GM19452 (cell line): ENCODE measurements at regions not wholly inside any gene's neighbourhood (a gene's known extent, or its start where the extent isn't known, plus 50 kb on each side); places are given as distances from the start of the nearest gene placed in this dataset.
"Not testable (repeated sequence)": the region's sequence is repeated elsewhere in the genome, so short reads cannot be mapped to it uniquely, and the experiment has no call there.

Source experiments
- ATAC-seq: cut with Tn5 transposase; IDR thresholded peaks from one replicate; pipeline ENCODE4 v1.9.1; 2021; ENCODE audit not compliant: unreplicated experiment

GRCh38 chr19:29060813-29061364 is 152.1 kb downstream of the UQCRFS1 start:
- no peak for ATAC-seq

GRCh38 chr19:29056535-29056934 is 156.4 kb downstream of the UQCRFS1 start:
- no peak for ATAC-seq

GRCh38 chr19:29054886-29055675 is 157.9 kb downstream of the UQCRFS1 start:
- ATAC-seq, result no peak

GRCh38 chr19:29048873-29049272 is 164.1 kb downstream of the UQCRFS1 start:
- no peak for ATAC-seq

- no peak for ATAC-seq
Measured at GRCh38 chr19:29045679-29046254, 167.2 kb downstream of the UQCRFS1 start.

GRCh38 chr19:29044037-29044436 is 168.9 kb downstream of the UQCRFS1 start:
- ATAC-seq, result no peak

- ATAC-seq, result no peak
Measured at GRCh38 chr19:29042450-29042849, 170.5 kb downstream of the UQCRFS1 start.

GRCh38 chr19:29040951-29041350 is 172.0 kb downstream of the UQCRFS1 start:
- no peak for ATAC-seq

GRCh38 chr19:29040292-29040691 is 172.7 kb downstream of the UQCRFS1 start:
- no peak for ATAC-seq

- not testable (repeated sequence) for ATAC-seq
Measured at GRCh38 chr19:29039036-29039435, 173.9 kb downstream of the UQCRFS1 start.

GRCh38 chr19:29031216-29031615 is 181.7 kb downstream of the UQCRFS1 start:
- no peak for ATAC-seq

- no peak for ATAC-seq
Measured at GRCh38 chr19:29029268-29029958, 183.5 kb downstream of the UQCRFS1 start.

- ATAC-seq, result no peak
Measured at GRCh38 chr19:29022599-29022998, 190.4 kb downstream of the UQCRFS1 start.

- no peak for ATAC-seq
Measured at GRCh38 chr19:29022165-29022564, 190.8 kb downstream of the UQCRFS1 start.

- ATAC-seq, result no peak
Measured at GRCh38 chr19:29021232-29021916, 191.6 kb downstream of the UQCRFS1 start.

- no peak for ATAC-seq
Measured at GRCh38 chr19:29019403-29019802, 193.5 kb downstream of the UQCRFS1 start.

GRCh38 chr19:29018542-29018941 is 194.4 kb downstream of the UQCRFS1 start:
- no peak for ATAC-seq

GRCh38 chr19:29017788-29018187 is 195.2 kb downstream of the UQCRFS1 start:
- ATAC-seq, result no peak

GRCh38 chr19:29016926-29017760 is 195.8 kb downstream of the UQCRFS1 start:
- no peak for ATAC-seq

- ATAC-seq, result no peak
Measured at GRCh38 chr19:29016353-29016752, 196.6 kb downstream of the UQCRFS1 start.
